GDM1 (cell line): ENCODE measurements at regions not wholly inside any gene's neighbourhood (a gene's known extent, or its start where the extent isn't known, plus 50 kb on each side); places are given as distances from the start of the nearest gene placed in this dataset.
"Not testable (repeated sequence)": the region's sequence is repeated elsewhere in the genome, so short reads cannot be mapped to it uniquely, and the experiment has no call there.

Experiments used
- DNase-seq: peaks from one replicate; lab custom pipeline; 2025; lab: John Stamatoyannopoulos, UW

- DNase-seq: no peak
Measured at GRCh38 chr5:109630093-109630492, 59.6 kb upstream of the MAN2A1 start.

DNA sequence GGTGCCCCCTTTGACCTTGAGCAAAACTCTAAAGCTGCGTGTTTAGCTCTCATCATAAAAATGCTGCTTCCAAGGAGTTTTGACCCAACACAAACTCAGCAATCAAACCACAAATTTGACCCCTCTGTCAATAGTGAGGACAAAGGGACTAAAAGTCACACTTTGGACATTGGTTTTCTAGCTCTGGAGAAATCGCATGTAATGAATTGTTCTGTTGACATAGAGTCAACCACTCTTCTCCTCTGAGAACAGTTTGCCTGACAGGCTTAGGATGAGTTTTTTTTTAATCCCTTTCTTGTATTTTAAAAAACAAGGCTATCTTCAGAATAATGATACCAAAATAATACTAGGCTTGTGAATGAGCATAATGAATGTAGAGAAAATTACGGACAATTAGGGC lies 61.1 kb upstream of the MAN2A1 start:
- DNase-seq: no peak

DNA sequence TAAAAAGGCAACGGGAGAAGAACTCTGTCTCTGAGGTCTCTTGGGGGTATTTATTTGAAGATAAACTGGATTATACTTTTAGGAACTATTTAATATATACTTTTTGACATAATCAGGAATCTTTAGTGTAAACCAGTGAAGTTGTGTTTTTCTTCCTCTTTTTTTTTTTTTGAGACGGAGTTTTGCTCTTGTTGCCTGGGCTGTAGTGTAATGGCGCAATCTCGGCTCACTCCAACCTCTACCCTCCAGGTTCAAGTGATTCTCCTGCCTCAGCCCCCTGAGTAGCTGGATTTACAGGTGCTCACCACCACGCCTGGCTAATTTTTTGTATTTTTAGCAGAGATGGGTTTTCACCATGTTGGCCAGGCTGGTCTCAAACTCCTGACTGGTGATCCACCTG lies 68.5 kb upstream of the MAN2A1 start:
- DNase-seq: not testable (repeated sequence)

- no peak for DNase-seq
Measured at GRCh38 chr5:109620651-109621050, 69.1 kb upstream of the MAN2A1 start.

DNA sequence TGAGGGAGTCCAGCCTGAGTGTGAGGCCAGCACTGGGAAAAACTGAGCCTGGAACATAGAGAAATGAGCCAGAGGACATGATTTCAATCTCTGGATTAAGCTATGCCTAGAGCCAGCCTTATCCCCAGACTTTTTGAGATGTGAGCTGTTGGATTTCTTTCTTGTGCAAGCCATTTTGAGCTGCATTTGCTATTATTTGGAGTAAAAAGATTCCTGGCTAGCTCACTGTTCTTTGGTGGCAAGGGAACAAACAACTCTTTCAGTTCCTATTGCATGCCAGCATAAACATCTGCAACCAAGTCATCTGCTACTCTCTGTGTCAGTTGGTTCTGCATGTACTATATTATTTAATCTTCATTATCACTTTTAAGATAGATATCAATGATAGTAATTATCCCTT lies 70.1 kb upstream of the MAN2A1 start:
- DNase-seq: no peak

DNA sequence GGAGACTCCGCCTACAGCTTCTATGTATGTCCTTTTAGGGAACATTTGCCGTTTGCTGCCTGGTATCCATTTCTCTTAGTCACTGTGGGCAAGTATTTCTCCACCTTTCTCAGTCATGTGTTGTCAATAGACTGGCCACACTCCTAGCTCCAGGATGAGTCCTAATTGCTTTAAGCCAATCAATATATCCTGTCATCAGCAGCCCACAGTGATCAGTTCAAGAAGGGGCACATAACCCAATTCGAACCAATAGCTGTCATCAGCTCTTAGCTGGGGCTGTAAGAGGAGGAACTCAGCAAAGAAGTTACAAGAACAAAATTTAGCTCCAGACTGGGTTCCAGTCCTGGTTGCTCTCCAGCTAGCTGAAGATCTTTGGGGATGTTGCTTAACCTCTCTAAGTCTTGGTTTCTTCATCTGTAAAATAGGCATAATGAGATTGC lies 70.7 kb upstream of the MAN2A1 start:
- DNase-seq: no peak

- DNase-seq: no peak
Measured at GRCh38 chr5:109614981-109615380, 74.7 kb upstream of the MAN2A1 start.

- DNase-seq: no peak
Measured at GRCh38 chr5:109614301-109614700, 75.4 kb upstream of the MAN2A1 start.

- no peak for DNase-seq
Measured at GRCh38 chr5:109612278-109612905, 77.3 kb upstream of the MAN2A1 start.

- DNase-seq: no peak
Measured at GRCh38 chr5:109611505-109611904, 78.2 kb upstream of the MAN2A1 start.

- no peak for DNase-seq
Measured at GRCh38 chr5:109611061-109611460, 78.7 kb upstream of the MAN2A1 start.

- no peak for DNase-seq
Measured at GRCh38 chr5:109610581-109610980, 79.1 kb upstream of the MAN2A1 start.

- DNase-seq: no peak
Measured at GRCh38 chr5:109605207-109605730, 84.5 kb upstream of the MAN2A1 start.

- no peak for DNase-seq
Measured at GRCh38 chr5:109604758-109605157, 85.0 kb upstream of the MAN2A1 start.

DNA sequence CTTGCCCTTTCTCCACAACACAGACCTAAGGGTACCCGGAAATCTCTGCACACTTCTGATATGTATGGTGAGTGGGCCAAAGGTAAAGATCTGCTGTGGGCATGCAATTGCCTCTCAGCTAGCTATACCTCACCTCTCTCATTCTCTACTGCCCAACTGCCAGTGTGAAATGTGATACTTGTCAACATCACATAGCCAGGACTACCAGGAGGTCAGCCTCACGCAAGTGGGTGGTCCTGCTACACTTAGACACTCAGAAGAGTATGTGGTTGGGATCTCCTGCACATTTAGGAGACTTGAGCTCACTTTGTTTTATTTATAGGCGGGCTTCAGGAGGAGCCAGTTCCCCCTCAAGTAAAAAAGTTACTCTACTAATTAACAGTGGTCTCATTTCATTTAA lies 88.0 kb upstream of the MAN2A1 start:
- no peak for DNase-seq

DNA sequence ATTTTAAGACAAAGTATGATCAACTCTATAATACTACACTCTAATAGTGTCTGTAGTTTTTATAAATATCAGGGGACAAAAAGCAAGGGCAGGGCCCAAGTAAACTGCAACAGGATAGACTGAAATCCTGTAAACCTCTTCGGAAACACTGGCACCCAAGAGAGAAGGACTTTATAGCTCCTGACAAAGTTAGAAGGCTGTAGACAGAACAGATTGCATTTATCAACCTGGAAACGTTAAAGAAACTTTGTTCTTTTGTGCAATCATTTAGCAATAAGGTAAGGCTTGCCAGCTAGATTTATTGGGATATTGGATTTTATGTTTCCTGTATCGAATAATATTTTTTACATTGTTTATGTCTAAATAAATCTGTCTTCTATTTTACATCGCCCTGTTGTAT lies 91.8 kb upstream of the MAN2A1 start:
- no peak for DNase-seq

GRCh38 chr5:109594217-109594616 lies 95.5 kb upstream of the MAN2A1 start:
- no peak for DNase-seq

DNA sequence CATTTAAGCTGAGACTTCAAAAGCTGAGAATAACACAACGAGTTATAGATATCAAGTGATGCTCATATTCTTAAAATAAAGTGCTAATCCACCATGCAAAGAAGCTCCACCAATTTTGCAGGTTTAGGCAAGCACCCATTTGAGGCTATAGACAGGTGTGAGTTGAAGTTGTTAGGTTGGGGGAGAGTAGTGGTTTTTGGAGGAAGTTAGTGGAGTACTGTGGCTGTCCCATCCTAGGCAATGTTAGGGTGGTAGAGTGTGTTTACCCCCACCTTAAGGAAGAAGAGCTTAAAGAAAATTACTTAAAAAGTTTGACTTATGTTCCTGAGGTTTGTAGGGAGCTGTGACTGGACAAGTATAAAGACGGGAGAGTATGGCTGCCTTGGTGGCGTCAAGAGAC lies 98.9 kb upstream of the MAN2A1 start:
- DNase-seq: no peak

- DNase-seq: peak; percentile 59
Measured at GRCh38 chr5:109589986-109590385, 99.7 kb upstream of the MAN2A1 start.

GRCh38 chr5:109589239-109589638 lies 100.5 kb upstream of the MAN2A1 start:
- DNase-seq: no peak

DNA sequence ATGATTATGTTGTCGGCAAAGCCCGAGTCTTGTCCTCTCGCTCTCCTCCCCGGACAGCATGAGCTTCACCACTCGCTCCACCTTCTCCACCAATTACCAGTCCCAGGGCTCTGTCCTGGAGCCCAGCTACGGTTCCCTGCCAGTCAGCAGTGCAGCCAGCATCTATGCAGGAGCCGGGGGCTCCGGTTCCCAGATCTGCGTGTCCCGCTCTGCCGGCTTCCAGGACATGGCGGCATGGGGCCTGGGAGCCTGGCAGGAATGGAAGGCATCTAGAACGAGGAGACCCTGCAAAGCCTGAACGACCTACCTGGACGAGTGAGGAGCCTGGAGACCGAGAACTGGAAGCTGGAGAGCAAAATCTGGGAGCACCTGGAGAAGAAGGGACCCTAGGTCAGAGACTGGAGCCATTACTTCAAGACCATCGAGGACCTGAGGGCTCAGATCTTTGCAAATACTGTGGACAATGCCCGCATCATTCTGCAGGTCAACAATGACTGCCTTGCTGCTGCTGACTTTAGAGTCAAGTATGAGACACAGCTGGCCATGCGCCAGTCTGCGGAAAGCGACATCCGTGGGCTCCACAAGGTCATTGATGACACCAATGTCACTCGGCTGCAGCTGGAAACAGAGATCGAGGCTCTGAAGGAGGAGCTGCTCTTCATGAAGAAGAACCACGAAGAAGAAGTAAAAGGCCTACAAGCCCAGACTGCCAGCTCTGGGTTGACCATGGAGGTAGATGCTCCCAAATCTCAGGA lies 101.3 kb upstream of the MAN2A1 start:
- no peak for DNase-seq

- DNase-seq: no peak
Measured at GRCh38 chr5:109584986-109585599, 104.6 kb upstream of the MAN2A1 start.

DNA sequence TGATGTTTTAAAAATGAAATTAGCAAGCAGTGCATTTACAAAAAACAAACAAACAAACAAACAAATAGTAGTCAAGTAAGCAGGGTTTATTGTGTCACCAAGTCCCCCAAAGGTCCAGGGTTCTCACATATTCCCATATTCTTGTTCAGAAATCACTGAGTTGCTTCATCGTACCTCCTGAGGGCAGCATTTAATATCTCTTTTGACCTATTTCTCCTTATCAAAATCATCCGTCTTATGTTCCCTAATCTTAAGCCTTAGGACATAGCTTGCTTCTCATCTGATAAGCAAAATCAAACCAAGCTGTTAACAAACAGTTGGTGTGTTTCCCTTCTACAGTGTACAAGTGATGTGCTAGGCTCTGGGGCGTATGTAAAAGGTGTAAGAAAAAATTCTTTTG lies 109.5 kb upstream of the MAN2A1 start:
- no peak for DNase-seq
